GM13977 (cell line): ENCODE measurements at regions not wholly inside any gene's neighbourhood (a gene's known extent, or its start where the extent isn't known, plus 50 kb on each side); places are given as distances from the start of the nearest gene placed in this dataset.

Source experiments
- DNase-seq: peaks from one replicate; pipeline ENCODE4 v3.0.0; 2012; ENCODE audit warnings: low spot score
- CTCF ChIP-seq: IDR thresholded peaks from 2 replicates; pipeline ENCODE4 v1.5.1; 2012; ENCODE audit warnings: mild to moderate bottlenecking, control low read depth; ENCODE audit not compliant: insufficient read depth; ENCODE audit errors: extremely low read depth, missing control alignments
- in situ Hi-C: fragments of 300-500 bp; cut with MboI; formaldehyde crosslinking; loops from one replicate; pipeline ENCODE4 v1.12.0; 2022; ENCODE audit warnings: low sequenced_read_pairs, low pct_unique_long_range_greater_than_20kb, mixed read lengths, inconsistent platforms; ENCODE audit not compliant: unreplicated experiment

- no peak for DNase-seq
- TF ChIP-seq CTCF: no peak
- in situ Hi-C loops: no loop called here
Measured at GRCh38 chr7:13165854-13166253, 478.4 kb downstream of the ARL4A start.

GRCh38 chr7:13166801-13167200 lies 479.4 kb downstream of the ARL4A start:
- TF ChIP-seq CTCF: no peak
- in situ Hi-C loops: no loop called here
- no peak for DNase-seq

GRCh38 chr7:13169356-13169755 lies 481.9 kb downstream of the ARL4A start:
- no peak for DNase-seq
- in situ Hi-C loops: no loop called here
- TF ChIP-seq CTCF: no peak

GRCh38 chr7:13174991-13175390 lies 487.6 kb downstream of the ARL4A start:
- TF ChIP-seq CTCF: no peak
- in situ Hi-C loops: no loop called here
- DNase-seq: no peak

- DNase-seq: no peak
- in situ Hi-C loops: no loop called here
- no peak for TF ChIP-seq CTCF
Measured at GRCh38 chr7:13179011-13179582, 491.7 kb downstream of the ARL4A start.

- in situ Hi-C loops: no loop called here
- no peak for DNase-seq
- TF ChIP-seq CTCF: no peak
Measured at GRCh38 chr7:13179775-13180523, 492.5 kb downstream of the ARL4A start.

- in situ Hi-C loops: no loop called here
- no peak for TF ChIP-seq CTCF
- DNase-seq: no peak
Measured at GRCh38 chr7:13181216-13181615, 493.8 kb downstream of the ARL4A start.
